H9 (cell line): ENCODE measurements at regions not wholly inside any gene's neighbourhood (a gene's known extent, or its start where the extent isn't known, plus 50 kb on each side); places are given as distances from the start of the nearest gene placed in this dataset.

ENCODE experiments used
- DNase-seq: peaks from one replicate; pipeline ENCODE4 v3.0.0-alpha.2; 2017
- H2AFZ ChIP-seq: one replicate; pipeline ENCODE4 v1.6.1; 2013; ENCODE audit warnings: mild to moderate bottlenecking, low read length, control low read depth, moderate library complexity
- H2AK5ac ChIP-seq: 2 replicates; pipeline ENCODE4 v1.6.1; 2013; ENCODE audit warnings: low read length, control low read depth, mixed read lengths; ENCODE audit not compliant: insufficient read length
- H2BK120ac ChIP-seq: one replicate; pipeline ENCODE4 v1.6.1; 2013; ENCODE audit warnings: low read depth, mild to moderate bottlenecking, low read length, control low read depth, inconsistent platforms; ENCODE audit not compliant: poor library complexity, severe bottlenecking
- H2BK12ac ChIP-seq: 2 replicates; pipeline ENCODE4 v1.6.1; 2013; ENCODE audit warnings: low read length, control low read depth, mixed read lengths, low read depth; ENCODE audit not compliant: insufficient read length
- H2BK15ac ChIP-seq: 2 replicates; pipeline ENCODE4 v1.6.1; 2013; ENCODE audit warnings: low read depth, low read length, control low read depth
- H2BK20ac ChIP-seq: one replicate; pipeline ENCODE4 v1.6.1; 2013; ENCODE audit warnings: low read depth, mild to moderate bottlenecking, low read length, control low read depth, inconsistent platforms; ENCODE audit not compliant: poor library complexity, severe bottlenecking
- H2BK5ac ChIP-seq: 2 replicates; pipeline ENCODE4 v1.6.1; 2013; ENCODE audit warnings: low read length, control low read depth, mixed read lengths; ENCODE audit not compliant: insufficient read length
- H3K14ac ChIP-seq: 2 replicates; pipeline ENCODE4 v1.6.1; 2013; ENCODE audit warnings: low read length, control low read depth; ENCODE audit not compliant: insufficient read depth
- H3K18ac ChIP-seq: 2 replicates; pipeline ENCODE4 v1.6.1; 2013; ENCODE audit warnings: low read depth, mild to moderate bottlenecking, mixed read lengths, low read length, control low read depth; ENCODE audit not compliant: insufficient read length
- H3K23ac ChIP-seq: 2 replicates; pipeline ENCODE4 v1.6.1; 2013; ENCODE audit warnings: low read length, control low read depth, mixed read lengths, low read depth; ENCODE audit not compliant: insufficient read length
- H3K23me2 ChIP-seq: 2 replicates; pipeline ENCODE4 v1.6.1; 2013; ENCODE audit warnings: low read depth, mild to moderate bottlenecking, mixed read lengths, low read length, control low read depth; ENCODE audit not compliant: insufficient read length, poor library complexity, severe bottlenecking
- H3K27ac ChIP-seq: 2 replicates; pipeline ENCODE4 v1.5.1; 2013; ENCODE audit warnings: low read length, control low read depth, mixed read lengths, low read depth; ENCODE audit not compliant: insufficient read length
- H3K27me3 ChIP-seq: 2 replicates; pipeline ENCODE4 v1.6.1; 2013; ENCODE audit warnings: low read length, control low read depth, inconsistent platforms; ENCODE audit not compliant: insufficient read depth
- H3K4ac ChIP-seq: 2 replicates; pipeline ENCODE4 v1.6.1; 2013; ENCODE audit warnings: low read depth, mild to moderate bottlenecking, control low read depth, inconsistent platforms, low read length, moderate library complexity
- H3K4me1 ChIP-seq: 2 replicates; pipeline ENCODE4 v1.6.1; 2013; ENCODE audit warnings: low read length, control low read depth, inconsistent platforms; ENCODE audit not compliant: insufficient read depth
- H3K4me2 ChIP-seq: 2 replicates; pipeline ENCODE4 v1.6.1; 2013; ENCODE audit warnings: low read length, control low read depth, mixed read lengths; ENCODE audit not compliant: insufficient read length, insufficient read depth
- H3K56ac ChIP-seq: 2 replicates; pipeline ENCODE4 v1.6.1; 2013; ENCODE audit warnings: low read depth, mild to moderate bottlenecking, mixed read lengths, low read length, control low read depth; ENCODE audit not compliant: insufficient read length
- H3K79me1 ChIP-seq: 2 replicates; pipeline ENCODE4 v1.6.1; 2013; ENCODE audit warnings: low read depth, mild to moderate bottlenecking, moderate library complexity, low read length, control low read depth, inconsistent platforms; ENCODE audit not compliant: insufficient read depth, poor library complexity, severe bottlenecking
- H3K79me2 ChIP-seq: 2 replicates; pipeline ENCODE4 v1.6.1; 2013; ENCODE audit warnings: low read length, control low read depth, inconsistent platforms; ENCODE audit not compliant: insufficient read depth
- H3K9ac ChIP-seq: 2 replicates; pipeline ENCODE4 v1.6.1; 2013; ENCODE audit warnings: low read length, control low read depth, mixed read lengths; ENCODE audit not compliant: insufficient read length; ENCODE audit errors: extremely low read depth
- H3K9me3 ChIP-seq: one replicate; pipeline ENCODE4 v1.6.1; 2013; ENCODE audit warnings: low read depth, low read length, inconsistent platforms; ENCODE audit not compliant: control insufficient read depth
- H3T11ph ChIP-seq: one replicate; pipeline ENCODE4 v1.6.1; 2013; ENCODE audit warnings: mild to moderate bottlenecking, low read length, control low read depth, inconsistent platforms
- H4K20me1 ChIP-seq: one replicate; pipeline ENCODE4 v1.6.1; 2013; ENCODE audit not compliant: control insufficient read depth, insufficient read length, insufficient read depth
- H4K5ac ChIP-seq: 2 replicates; pipeline ENCODE4 v1.6.1; 2013; ENCODE audit warnings: low read depth, mild to moderate bottlenecking, mixed read lengths, low read length, control low read depth; ENCODE audit not compliant: insufficient read length
- H4K8ac ChIP-seq: replicated peaks from 2 replicates; pipeline ENCODE4 v1.6.1; 2013; ENCODE audit warnings: low read length, control low read depth, mixed read lengths, low read depth; ENCODE audit not compliant: insufficient read length
- H4K91ac ChIP-seq: 2 replicates; pipeline ENCODE4 v1.6.1; 2013; ENCODE audit warnings: low read depth, mild to moderate bottlenecking, moderate library complexity, mixed read lengths, low read length, control low read depth; ENCODE audit not compliant: insufficient read length
- H3K27ac Mint-ChIP-seq, 3 experiments: 2 replicates in 2 of 3; 3 replicates in 1 of 3; pipeline ENCODE4 v1.8.0; 2020 to 2021; ENCODE audit warnings: mixed read lengths in 3 of 3, mild to moderate bottlenecking in 1 of 3, moderate library complexity in 1 of 3
- H3K27me3 Mint-ChIP-seq: 2 replicates; pipeline ENCODE4 v1.8.0; 2021; ENCODE audit warnings: low read depth, mild to moderate bottlenecking, moderate library complexity, mixed read lengths
- H3K36me3 Mint-ChIP-seq, 3 experiments: 2 replicates in 2 of 3; 3 replicates in 1 of 3; pipeline ENCODE4 v1.8.0; 2020 to 2021; ENCODE audit warnings: low read depth in 3 of 3, mixed read lengths in 3 of 3; ENCODE audit not compliant: insufficient read depth in 1 of 3
- H3K4me1 Mint-ChIP-seq, 2 experiments: 2 replicates each; pipeline ENCODE4 v1.8.0; 2020; ENCODE audit warnings: mixed read lengths in 2 of 2
- H3K4me3 Mint-ChIP-seq, 2 experiments: 2 replicates in 1 of 2; 3 replicates in 1 of 2; pipeline ENCODE4 v1.8.0; 2020 to 2021; ENCODE audit warnings: mild to moderate bottlenecking in 2 of 2, mixed read lengths in 2 of 2, moderate library complexity in 1 of 2
- H3K9me3 Mint-ChIP-seq, 2 experiments: 2 replicates in 1 of 2; 3 replicates in 1 of 2; pipeline ENCODE4 v1.8.0; 2020; ENCODE audit warnings: mild to moderate bottlenecking in 2 of 2, mixed read lengths in 2 of 2, moderate library complexity in 1 of 2
- CTCF ChIP-seq: fragments of 200-600 bp; sonication (generic); conservative IDR thresholded peaks from 3 replicates; pipeline ENCODE4 v1.8.0; 2021; ENCODE audit warnings: antibody characterized with exemption, mild to moderate bottlenecking
- WGBS: extraction: QIAGEN DNeasy Blood & Tissue Kit; methylation state at CpG from one replicate; pipeline ENCODE4 v1.1.7; 2013; ENCODE audit warnings: missing lambda C conversion rate, low lambda C conversion rate, mixed read lengths; ENCODE audit not compliant: insufficient read length; ENCODE audit errors: extremely low coverage; 5-methylcytosine and 5-hydroxymethylcytosine counted together

DNA sequence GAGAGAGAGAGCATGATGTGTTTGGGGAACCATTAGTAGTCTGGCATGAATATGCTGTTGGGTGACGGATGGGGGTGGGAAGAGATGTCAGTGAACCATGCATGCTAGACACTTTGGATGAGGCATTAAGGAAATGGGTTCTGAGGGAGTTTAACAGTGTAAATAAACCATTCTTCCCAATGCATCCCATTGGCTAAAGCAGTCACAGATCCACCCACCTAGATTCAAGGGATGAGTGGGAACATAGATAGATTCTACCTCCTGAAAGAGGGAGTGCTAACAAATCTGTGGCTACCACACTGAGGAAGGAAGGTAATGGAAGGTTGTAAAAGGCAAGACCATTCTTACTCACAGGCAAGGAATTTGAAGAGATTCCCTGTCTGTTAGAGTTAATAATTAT is 129.8 kb upstream of the CACNA1E start:
- H3T11ph ChIP-seq = no peak overlapping the region
- H4K8ac ChIP-seq = no peak overlapping the region
- no CpG with 5 or more reads among the region's 1 CpG for WGBS
- H3K4me1 ChIP-seq = no peaks in the 10 kb centered on the region
- Mint-ChIP-seq H3K27me3 (peaks cover 5% of the 10 kb centered on the region; the same call in 1 of the 2 replicates), H3K9me3 (no peaks in the 10 kb centered on the region), H3K27ac (no peak overlapping the region), H3K4me3 (no peak overlapping the region), H3K36me3 (no peaks in the 10 kb centered on the region), H3K4me1 (peaks cover 0 to 3% of the 10 kb centered on the region in 2 experiments; a peak in 3 of 4 replicates)
- no peak overlapping the region for H2BK12ac ChIP-seq
- H3K23me2 ChIP-seq = no peaks in the 10 kb centered on the region
- H2AK5ac ChIP-seq = no peak overlapping the region
- no peak overlapping the region for H3K4me2 ChIP-seq
- no peak overlapping the region for H3K56ac ChIP-seq
- H3K9ac ChIP-seq = no peak overlapping the region
- H3K14ac ChIP-seq = no peak overlapping the region
- no peak overlapping the region for H3K23ac ChIP-seq
- TF ChIP-seq CTCF = no peak
- H4K20me1 ChIP-seq = no peaks in the 10 kb centered on the region
- H4K5ac ChIP-seq = no peak overlapping the region
- no peak overlapping the region for H2BK120ac ChIP-seq
- no peak overlapping the region for H4K91ac ChIP-seq
- H3K79me2 ChIP-seq = no peaks in the 10 kb centered on the region
- H2BK5ac ChIP-seq = no peak overlapping the region
- no peak overlapping the region for H3K27ac ChIP-seq
- H3K79me1 ChIP-seq = no peaks in the 10 kb centered on the region
- no peak overlapping the region for H2BK15ac ChIP-seq
- H3K18ac ChIP-seq = no peak overlapping the region
- no peak overlapping the region for H3K4ac ChIP-seq
- H2AFZ ChIP-seq = no peak overlapping the region
- no peak overlapping the region for H2BK20ac ChIP-seq
- DNase-seq = no peak
- no peaks in the 10 kb centered on the region for H3K9me3 ChIP-seq
- H3K27me3 ChIP-seq = no peaks in the 10 kb centered on the region
